HG03103 (cell line): ENCODE measurements at regions not wholly inside any gene's neighbourhood (a gene's known extent, or its start where the extent isn't known, plus 50 kb on each side); places are given as distances from the start of the nearest gene placed in this dataset.

ENCODE experiments used
- ATAC-seq: cut with Tn5 transposase; IDR thresholded peaks from one replicate; pipeline ENCODE4 v1.9.1; 2021; ENCODE audit warnings: low read depth; ENCODE audit not compliant: unreplicated experiment

DNA sequence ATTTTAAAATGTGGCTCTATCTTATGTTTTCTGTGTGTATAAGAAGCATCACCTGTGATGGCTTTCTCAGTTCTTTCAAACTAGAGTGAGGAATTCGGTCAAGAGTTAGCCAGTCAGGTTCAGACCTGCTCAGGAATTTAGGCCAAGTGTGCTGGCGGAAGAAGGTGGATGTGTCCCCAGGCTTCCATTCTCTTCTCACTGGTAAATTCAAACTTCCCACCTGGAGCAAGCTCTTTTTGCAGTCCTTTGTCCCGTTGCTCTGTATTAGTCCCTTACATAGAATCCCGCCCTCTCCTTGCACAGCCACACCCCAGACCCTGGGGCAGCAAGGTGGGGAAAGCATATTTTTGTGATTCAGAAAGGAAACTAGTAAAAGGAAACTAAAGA, 124.7 kb upstream of the PWP1 start:
- no peak for ATAC-seq

DNA sequence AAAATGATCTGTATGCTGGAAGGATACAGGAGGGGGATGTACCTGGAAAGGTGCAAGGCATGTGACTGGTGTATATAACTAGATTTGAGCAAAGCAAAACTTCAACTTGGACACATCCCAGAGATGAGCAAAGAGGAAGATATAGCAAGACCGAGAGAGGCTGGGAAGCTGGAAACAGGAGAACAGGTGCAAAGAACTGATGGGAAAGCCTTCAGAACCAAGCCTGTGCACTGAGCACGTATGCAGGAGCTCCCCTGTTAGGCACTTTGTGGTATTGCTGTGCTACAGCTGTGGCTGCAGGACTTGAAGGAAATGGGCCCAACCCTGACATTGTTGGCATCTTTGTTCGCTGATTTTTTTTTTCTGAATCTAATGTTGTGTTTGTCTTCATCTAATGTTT, 120.7 kb upstream of the PWP1 start:
- ATAC-seq, result no peak

DNA sequence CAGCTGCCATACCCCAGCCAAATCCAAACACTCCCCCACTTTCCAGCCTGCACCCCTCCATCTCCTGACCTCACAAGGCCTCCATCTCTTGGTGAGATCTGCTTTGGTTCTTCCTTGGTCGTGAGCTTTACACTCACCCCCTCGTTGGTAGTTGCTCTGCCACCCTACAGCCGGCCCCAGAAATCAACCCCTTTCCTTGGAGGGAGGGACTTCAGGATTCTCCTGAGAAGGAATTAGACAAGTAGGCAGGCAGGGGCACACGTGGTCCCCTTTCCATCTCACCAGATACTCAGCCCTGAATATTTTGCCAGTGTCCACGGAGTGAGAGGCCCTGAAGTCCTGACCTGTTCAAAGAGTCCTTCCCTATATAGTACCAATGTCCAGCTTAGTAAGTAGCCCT, 120.0 kb upstream of the PWP1 start:
- no peak for ATAC-seq

DNA sequence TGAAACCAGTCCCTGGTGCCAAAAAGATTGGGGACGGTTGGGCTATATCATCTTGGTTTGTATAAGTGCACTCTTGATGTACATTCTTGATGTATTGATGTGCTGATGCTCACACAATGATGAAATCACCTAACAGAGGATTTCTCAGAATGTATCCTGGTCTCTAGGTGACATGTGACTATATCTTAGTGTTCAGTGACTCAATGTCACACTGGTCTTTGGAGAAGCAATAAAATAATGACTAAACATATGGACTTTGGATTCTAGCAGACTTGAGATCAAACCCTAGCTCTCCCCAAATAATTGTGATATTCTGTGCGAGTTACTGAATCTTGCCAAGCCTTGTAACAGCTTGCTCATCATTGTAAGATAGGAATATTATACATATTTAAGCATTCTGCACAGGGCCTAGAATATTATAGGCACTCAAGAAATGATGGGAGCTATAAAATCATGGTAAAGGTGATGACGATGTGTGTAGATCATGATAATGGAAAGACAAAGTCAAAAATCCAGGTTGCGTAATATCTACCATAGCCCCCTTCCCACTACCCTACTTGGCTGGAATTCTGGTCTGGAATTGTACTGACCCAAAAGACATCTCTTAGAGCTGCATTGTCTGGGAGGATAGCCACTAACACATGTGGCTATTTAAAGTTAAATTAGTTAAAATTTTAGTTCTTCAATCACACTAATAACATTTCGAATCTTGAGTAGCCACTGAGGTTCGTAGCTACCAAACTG, 117.6 kb upstream of the PWP1 start:
- ATAC-seq, result no peak

DNA sequence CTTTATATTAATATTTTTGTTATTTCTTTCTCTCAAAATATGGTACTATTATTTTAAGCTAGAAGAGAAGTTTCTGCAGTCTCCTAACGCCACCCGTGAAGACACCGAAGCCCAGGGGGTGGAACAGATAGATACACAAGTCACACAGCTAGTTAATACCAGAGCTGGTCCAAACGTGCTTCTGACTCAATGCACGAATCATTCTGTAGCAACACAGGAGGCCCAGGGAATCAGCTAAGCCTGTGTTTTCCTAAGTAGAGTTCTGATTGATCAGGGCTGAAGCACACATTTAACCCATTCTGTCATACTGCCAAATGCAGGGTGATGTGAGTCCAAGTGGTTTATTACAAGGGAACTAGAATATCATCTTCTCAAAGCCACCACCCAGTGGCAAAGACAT, 116.9 kb upstream of the PWP1 start:
- no peak for ATAC-seq

DNA sequence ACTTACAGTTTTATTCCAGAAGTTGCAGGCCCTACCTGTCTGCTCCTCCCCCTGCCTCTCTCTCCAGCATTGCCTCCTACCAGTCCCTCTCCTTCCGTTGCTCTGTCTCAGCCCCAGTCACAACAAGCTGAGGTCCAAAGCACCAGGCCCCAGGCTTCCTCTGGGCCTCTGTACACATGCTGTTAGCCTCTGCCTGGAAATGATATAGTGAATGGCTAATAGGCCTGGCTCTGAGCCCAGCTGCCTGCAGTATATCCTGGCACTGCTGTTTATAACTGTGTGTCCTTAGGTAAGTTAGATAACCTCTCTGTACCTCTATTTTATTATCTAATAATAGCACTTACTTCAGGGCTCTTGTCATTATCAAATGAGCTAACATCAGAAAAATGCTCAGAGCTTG, 114.9 kb upstream of the PWP1 start:
- no peak for ATAC-seq

DNA sequence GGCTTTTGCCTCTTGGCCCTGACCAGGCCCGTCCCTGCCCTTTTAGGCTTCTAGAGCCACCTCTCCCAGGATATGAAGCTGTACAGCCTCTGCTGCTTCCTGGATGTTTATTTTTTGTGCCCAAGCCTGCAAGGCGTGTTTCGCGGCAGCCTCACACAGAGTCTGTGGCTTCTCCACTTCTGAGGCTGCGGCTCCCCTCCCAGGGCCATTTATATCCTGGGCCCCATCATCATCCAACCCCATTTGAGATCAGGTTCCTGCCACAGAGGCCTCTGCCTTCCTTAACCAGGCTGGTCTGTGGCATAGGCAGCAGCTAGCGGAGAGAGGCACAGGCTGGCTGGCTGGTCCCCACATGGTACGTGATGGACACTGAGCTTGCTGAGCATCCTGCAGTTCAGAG, 114.1 kb upstream of the PWP1 start:
- no peak for ATAC-seq

DNA sequence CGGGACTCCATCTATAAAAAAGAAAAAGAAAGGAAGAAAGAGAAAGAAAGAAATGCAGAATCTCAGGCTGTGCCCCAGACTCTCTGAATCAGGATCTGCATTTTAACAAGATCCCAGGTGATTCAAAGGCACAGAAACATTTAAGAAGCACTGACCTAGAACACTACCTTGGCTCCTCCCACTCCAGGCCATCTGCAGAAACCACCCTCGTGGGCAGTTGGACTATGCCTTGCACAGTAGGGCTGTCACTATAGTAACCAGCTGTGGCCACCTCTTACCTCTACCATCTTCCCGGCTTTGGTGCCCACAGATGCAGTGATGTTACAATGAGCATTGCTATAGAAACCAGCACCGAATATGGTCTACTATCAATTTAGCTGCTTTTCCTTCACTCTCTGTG, 110.9 kb upstream of the PWP1 start:
- ATAC-seq, result no peak

DNA sequence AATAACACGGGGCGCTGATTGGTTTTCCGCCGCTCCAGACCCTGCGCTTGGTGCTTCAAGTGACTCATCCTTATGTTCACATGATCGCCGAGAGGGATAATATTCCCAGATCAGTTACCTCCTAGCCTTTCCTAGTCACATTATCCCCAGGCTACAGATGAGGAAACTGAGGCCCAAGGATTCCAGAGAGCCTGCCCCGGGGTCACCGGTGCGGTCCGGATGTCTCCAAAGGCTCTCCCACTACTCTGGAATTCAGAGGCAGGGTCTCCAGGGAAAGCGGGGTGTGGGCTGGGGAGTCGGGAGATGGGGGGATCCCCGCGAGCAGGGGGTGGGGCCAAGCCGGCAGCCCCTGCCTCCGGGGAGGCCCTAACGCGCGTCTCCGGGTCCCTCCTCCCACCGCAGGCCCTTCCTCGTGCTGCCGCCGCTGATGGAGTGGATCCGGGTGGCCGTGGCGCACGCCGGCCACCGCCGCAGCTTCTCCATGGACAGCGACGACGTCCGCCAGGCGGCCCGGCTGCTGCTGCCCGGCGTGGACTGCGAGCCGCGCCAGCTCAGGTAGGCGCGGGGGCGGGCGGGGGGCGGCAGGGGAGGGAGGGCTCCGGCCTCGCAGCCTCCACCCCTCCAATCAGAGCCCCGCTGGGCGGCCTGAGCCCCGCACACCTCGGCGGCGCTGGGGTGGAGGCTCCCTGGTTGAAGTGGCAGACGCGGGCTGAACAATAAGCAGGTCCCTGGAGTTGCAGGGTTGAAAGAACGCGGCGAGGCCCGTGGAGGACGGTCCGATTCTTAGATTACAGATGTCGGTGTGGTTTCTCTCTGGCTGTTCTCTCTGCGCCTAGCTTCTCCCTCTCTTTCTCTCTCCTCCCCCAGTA, 104.6 kb upstream of the PWP1 start:
- no peak for ATAC-seq

DNA sequence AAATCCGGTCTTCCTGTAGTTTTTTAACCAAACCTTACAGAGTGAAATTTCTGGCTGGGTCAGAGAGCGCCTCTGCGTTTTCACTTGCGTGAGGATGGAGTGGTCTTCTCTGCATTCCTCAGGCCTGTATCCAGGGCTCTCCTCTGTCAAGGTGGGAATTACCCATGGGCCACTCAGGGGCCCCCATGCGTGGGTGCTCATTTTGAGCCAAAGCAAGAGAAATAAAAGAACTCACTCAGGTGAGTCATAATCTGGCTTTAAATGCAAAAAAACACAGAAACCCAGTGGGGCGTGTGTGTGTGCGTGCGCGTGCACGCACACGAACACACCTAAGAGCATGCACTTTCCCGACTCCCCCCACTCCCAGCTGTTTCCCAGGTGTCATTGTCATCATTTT, 104.0 kb upstream of the PWP1 start:
- ATAC-seq, result no peak

DNA sequence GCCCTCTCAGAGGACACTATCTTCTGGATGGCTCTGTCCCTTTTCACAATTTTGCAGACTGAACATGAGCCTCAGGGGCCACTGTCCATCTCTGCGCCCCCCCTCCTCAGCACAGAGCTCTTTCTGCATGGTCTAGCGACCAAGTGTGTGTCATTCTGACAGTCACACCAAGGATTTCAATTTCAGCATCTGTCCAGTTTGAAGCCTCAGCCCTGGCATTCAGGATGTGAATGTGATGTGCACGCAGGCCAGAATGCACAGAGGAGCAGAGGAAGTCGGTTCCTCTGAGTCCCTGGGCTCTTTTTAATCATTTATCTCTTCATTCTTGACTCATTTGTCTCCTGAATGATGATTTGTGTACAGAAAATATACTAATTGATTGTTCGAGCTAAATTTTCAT, 102.0 kb upstream of the PWP1 start:
- ATAC-seq, result no peak

DNA sequence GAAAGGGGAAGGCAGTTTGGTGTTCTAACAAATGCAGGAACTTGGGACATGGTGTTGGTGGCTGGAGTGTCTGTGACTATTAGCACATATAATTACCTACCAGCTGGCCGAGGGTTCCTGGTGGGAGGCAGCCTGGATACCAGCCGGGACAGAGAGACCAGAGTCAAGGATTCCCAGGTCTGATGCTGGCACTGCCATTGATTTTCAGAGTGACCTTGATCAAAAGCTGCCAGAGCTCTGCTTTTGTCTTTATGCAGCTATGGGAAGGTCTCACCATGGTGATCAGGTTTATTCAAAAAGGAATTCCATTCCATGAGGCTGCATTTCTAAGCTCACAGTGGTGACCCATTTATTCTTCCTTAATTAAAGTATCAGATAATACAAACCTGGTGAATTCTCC, 101.0 kb upstream of the PWP1 start:
- ATAC-seq, result no peak

DNA sequence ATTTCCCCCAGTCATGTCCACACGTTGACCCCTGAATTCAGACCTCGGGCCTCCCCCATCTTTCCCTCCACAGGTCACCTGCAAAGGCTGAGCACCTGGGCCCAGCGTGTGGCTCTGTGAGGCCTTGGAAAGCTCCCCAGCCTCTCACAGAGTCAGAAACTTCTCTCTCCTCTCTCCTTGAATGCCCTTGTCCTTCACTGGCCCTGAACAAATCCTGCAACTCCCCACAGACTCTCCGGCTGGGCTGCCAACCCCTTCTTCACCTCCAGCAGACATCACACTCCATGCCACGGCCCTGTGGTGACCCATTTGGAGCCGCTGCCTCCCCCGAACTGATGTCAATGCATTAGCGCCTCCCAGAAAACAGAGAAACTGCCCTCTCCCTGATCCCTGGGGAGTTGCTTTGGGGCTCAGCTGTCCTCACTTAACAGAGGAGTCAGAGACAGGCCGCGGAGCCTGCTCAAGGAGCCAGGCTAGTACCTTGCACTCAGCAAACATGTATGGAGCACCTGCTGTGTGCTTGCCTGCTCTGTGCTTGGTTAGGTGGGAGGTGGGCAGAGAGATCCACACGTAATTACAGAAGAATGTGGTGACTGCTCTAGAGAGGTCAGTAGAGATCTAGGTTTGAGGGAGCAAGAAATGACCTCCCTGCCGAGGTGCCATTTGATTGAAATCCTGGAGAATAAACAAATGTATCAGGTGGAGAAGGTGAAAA, 99.2 kb upstream of the PWP1 start:
- no peak for ATAC-seq

DNA sequence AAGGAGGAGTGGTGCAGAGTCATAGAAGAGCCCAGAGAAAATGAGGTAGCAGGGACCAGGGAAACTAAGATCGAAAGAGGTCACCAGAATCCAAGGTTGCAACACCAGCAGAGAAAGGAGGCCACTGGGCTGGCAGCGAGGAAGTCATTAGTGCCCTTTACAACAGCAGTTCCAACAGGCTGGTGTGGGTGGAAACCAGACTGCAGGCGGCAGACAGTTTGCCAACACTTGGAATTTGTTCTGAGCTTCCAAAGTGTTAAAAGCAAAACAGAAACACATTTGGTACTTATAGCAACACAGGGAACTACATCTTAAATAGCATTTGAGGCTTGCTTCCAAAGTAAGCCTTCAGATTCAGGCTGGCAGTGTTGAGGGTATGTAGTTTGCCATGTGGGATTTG, 95.2 kb upstream of the PWP1 start:
- ATAC-seq, result no peak

DNA sequence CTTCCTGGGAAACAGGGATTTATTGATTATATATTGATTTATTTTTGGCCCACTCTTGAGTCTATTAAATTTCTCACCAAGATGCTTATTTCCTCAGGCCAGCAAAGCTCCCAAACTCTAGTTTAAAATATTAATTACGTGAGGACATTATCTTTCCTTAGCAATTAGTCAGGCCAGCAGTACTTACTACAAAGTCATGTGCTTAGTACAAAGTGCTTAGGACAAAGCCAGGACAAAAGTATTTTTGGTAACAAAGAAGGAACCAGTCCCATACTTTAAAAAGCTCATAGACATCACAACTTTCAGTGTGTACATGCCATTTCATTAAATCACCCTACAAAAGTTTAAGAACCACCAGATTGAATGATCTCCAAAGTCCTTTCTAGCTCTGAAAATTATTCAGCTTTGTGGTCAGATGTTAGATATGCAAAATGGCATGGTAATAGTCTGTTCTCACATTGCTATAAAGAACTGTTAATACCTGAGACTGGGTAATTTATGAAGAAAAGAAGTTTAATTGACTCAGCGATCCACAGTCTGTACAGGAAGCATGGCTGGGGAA, 94.7 kb upstream of the PWP1 start:
- no peak for ATAC-seq

DNA sequence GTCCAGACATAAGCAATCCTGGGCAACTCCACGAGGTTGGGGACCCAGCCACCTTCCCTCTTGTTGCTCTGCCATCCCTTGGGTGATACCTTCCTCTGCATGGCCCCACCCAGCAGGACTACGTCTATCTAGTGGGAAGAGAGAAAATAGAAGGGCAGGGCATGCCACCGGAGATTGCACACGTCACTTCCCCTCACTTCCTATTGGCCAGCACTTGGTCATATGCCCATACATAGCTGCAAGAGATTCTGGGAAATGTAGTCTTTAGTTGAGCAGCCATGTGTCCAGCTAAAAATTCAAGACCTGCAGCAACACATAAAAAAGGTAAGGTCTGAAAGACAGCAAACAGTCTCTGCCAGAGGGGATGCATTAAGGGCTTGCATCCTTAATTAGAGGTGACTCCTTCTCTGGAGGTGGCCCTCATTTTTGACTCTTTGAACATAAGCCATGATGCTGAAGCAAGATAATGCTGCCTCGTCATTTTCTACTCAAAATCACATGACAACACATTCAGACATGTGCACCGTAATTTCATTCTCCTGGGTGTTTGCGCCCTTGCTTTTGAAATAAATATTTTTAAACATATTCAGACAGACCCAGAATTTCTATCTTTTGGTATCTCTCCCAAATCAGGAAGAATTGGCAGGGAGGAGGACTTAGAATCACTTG, 91.8 kb upstream of the PWP1 start:
- no peak for ATAC-seq

DNA sequence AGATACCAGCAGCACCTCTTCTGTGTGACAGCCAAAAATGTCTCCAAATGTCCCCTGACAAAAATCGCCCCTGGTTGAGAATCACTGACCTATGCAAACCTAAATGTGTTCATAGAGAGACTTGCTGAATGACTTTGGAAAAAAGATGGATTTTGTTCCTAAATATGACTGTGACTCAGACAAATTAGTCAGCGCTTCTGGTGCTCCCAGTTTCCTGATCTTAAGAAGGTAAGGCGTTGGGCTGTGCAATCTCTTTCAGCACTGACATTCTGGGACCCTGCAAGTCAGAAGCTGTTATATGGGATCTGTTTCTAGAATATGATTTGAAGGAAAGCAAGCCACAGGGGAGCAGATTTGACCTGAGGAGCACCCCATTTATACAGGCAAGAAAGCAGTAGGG, 90.6 kb upstream of the PWP1 start:
- no peak for ATAC-seq

DNA sequence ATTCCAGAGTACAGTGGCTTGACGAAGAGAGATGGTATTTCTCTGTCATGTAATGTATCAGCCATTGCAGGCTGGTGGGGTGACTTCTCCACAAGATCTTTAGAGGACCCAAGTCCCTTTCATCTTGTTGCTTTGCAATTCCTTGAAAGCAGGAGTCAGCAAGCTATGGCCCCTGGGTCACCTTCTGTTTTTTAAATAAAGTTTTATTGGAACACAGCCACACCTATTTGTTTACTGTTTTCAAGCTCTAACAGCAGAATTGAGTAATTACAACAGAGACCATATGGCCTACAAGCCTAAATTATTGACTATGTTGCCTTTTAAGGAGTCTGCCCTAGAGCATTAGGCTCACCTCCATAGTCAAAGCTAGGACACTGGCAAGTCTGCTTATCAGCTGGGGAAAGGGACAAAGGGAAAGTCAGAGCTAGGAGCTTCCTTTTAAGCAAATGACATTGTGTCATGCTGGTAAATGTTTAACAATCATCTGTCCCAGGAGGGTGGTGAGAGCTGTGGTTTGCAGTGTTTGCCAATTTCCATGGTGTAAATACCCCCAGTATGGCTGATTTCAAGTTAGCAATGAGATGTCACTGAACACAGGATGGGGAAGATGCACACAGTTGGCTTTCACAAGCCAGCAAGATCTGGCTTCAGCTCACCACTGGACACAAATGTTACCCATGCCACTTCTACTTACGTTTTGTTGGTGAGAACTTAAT, 87.7 kb upstream of the PWP1 start:
- no peak for ATAC-seq

DNA sequence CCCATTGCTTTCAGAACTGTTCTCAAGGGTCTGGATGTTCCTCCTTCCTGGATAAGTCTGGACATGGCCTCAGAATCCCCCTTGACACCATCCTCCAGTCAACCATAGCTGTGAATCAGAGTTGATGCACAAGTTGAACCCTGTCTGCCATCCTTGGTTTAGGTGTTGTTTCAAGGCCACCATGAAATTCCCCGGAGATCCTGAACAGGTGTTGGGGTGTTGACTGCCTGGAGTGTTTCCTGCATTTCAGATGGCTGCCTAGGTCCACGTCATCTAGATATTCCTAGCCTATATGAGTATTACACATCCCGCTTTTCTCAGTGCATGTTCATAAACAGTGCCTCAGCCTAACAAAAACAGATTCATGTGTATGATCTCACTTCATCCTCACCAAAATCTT, 86.7 kb upstream of the PWP1 start:
- no peak for ATAC-seq

DNA sequence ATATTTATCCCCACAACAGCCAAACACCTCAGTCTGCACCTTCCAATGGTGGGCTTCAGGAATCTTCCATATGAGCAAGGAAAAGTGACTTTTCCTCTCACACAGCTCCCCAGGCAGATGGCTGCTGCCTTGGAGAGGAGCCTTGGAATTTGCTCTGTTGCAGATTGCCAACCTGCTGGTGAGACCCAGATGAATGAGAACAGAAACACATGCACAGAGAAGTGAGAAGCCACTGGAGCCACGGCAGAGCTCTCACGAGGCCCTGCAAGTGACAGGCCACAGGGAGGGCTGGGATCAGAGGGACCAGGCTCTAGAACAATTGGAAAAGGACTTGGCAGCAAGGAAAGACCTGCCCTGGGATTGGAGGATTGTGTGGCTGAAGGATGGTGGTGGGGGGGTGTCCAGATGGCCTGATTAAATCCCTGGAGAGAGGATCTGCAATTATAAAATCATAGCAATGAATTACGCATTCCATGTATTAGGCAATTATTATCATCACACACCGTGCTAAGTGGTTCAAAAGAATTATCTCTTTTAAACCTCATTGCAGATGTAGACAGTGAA, 84.9 kb upstream of the PWP1 start:
- no peak for ATAC-seq
